ENCODE measurements at regions not wholly inside any gene's neighbourhood (a gene's known extent, or its start where the extent isn't known, plus 50 kb on each side); places are given as distances from the start of the nearest gene placed in this dataset.

GRCh38 chr10:108097258-108097657 is 932.8 kb upstream of the SORCS1 start:
- H3K27ac ChIP-seq (ENCODE audit: low read depth in 2 of 2, low read length in 2 of 2) = no peak overlapping the region
- H3K4me1 ChIP-seq (ENCODE audit: control insufficient read depth in 2 of 3, insufficient read depth in 2 of 3, low read depth in 1 of 3, low read length in 3 of 3) = no peaks in the 10 kb centered on the region
- intact Hi-C loops (cut with DNase I) = no loop called here
- H3K9ac ChIP-seq (ENCODE audit: low read length in 3 of 3) = no peak overlapping the region
- no peak for DNase-seq
- H3K4me3 ChIP-seq (ENCODE audit: low read length in 3 of 3) = no peak overlapping the region
- no peak for TF ChIP-seq CTCF (IDR thresholded peaks at IDR 0.05; ENCODE audit: borderline replicate concordance, extremely low read depth, insufficient read depth)
- H3K9me3 ChIP-seq (ENCODE audit: control insufficient read depth in 2 of 3, insufficient read depth in 1 of 3, low read length in 3 of 3) = no peaks in the 10 kb centered on the region
- no peak for FAIRE-seq
- no peaks in the 10 kb centered on the region for H3K27me3 ChIP-seq (ENCODE audit: control insufficient read depth, insufficient read depth, low read length)
- H3K36me3 ChIP-seq (ENCODE audit: control insufficient read depth in 2 of 3, insufficient read depth in 3 of 3, low read length in 3 of 3) = no peaks in the 10 kb centered on the region

- Histone ChIP-seq H3K9ac (ENCODE audit: low read length in 3 of 3) (no peak overlapping the region), H3K4me3 (ENCODE audit: low read length in 3 of 3) (no peak overlapping the region), H3K9me3 (ENCODE audit: control insufficient read depth in 2 of 3, insufficient read depth in 1 of 3, low read length in 3 of 3) (no peaks in the 10 kb centered on the region), H3K27ac (ENCODE audit: low read depth in 2 of 2, low read length in 2 of 2) (no peak overlapping the region), H3K4me1 (ENCODE audit: control insufficient read depth in 2 of 3, insufficient read depth in 2 of 3, low read depth in 1 of 3, low read length in 3 of 3) (no peaks in the 10 kb centered on the region), H3K36me3 (ENCODE audit: control insufficient read depth in 2 of 3, insufficient read depth in 3 of 3, low read length in 3 of 3) (no peaks in the 10 kb centered on the region), H3K27me3 (ENCODE audit: control insufficient read depth, insufficient read depth, low read length) (no peaks in the 10 kb centered on the region)
- DNase-seq = peak in 1 of 5 donors; percentile 53
- TF ChIP-seq CTCF (IDR thresholded peaks at IDR 0.05; ENCODE audit: borderline replicate concordance, extremely low read depth, insufficient read depth) = no peak
- intact Hi-C loops (cut with DNase I) = no loop called here
- FAIRE-seq = no peak
These were observed 931.7 kb upstream of the SORCS1 start for GRCh38 chr10:108095932-108096925.

- H3K27me3 ChIP-seq (ENCODE audit: control insufficient read depth, insufficient read depth, low read length) = no peaks in the 10 kb centered on the region
- intact Hi-C loops (cut with DNase I) = no loop called here
- H3K36me3 ChIP-seq (ENCODE audit: control insufficient read depth in 2 of 3, insufficient read depth in 3 of 3, low read length in 3 of 3) = no peaks in the 10 kb centered on the region
- no peaks in the 10 kb centered on the region for H3K9me3 ChIP-seq (ENCODE audit: control insufficient read depth in 2 of 3, insufficient read depth in 1 of 3, low read length in 3 of 3)
- H3K4me3 ChIP-seq (ENCODE audit: low read length in 3 of 3) = no peak overlapping the region
- no peak for FAIRE-seq
- H3K4me1 ChIP-seq (ENCODE audit: control insufficient read depth in 2 of 3, insufficient read depth in 2 of 3, low read depth in 1 of 3, low read length in 3 of 3) = no peaks in the 10 kb centered on the region
- no peak overlapping the region for H3K27ac ChIP-seq (ENCODE audit: low read depth in 2 of 2, low read length in 2 of 2)
- no peak for TF ChIP-seq CTCF (IDR thresholded peaks at IDR 0.05; ENCODE audit: borderline replicate concordance, extremely low read depth, insufficient read depth)
- no peak for DNase-seq
- no peak overlapping the region for H3K9ac ChIP-seq (ENCODE audit: low read length in 3 of 3)
These were observed 926.1 kb upstream of the SORCS1 start for GRCh38 chr10:108090476-108091215.

Data from kidney (tissue), 13 donors.